ENCODE measurements at regions not wholly inside any gene's neighbourhood (a gene's known extent, or its start where the extent isn't known, plus 50 kb on each side); places are given as distances from the start of the nearest gene placed in this dataset.
"Not testable (repeated sequence)": the region's sequence is repeated elsewhere in the genome, so short reads cannot be mapped to it uniquely, and the experiment has no call there.

- no peak for TF ChIP-seq CTCF (IDR thresholded peaks at IDR 0.05)
- no peak for TF ChIP-seq NRF1 (IDR thresholded peaks at IDR 0.05; ENCODE audit: low read depth, low read length)
These were observed 355.4 kb downstream of the CDC5L start (continued) for GRCh38 chr6:44742828-44743372.

- H3K36me3 ChIP-seq (replicated peaks in 1 of 2; ENCODE audit: control insufficient read depth in 1 of 2, insufficient read depth in 2 of 2, low read length in 1 of 2); H3K79me2 ChIP-seq (ENCODE audit: insufficient read depth); H4K20me1 ChIP-seq (ENCODE audit: insufficient read depth); H3K9ac ChIP-seq; POLR2A ChIA-PET; H3K9me2 ChIP-seq; H3K27ac ChIP-seq (ENCODE audit: low read depth in 2 of 2, low read length in 1 of 2); H3K9me3 ChIP-seq; DNase-seq; H3K27me3 ChIP-seq (ENCODE audit: insufficient read depth); H3K4me2 ChIP-seq; CTCF ChIA-PET; H2AFZ ChIP-seq (ENCODE audit: low read depth); H3K4me3 ChIP-seq (ENCODE audit: low read depth in 2 of 2, low read length in 1 of 2); H3F3A ChIP-seq (replicated peaks; ENCODE audit: insufficient read depth); H3K4me1 ChIP-seq (ENCODE audit: control insufficient read depth in 1 of 2, insufficient read depth in 2 of 2, low read depth in 1 of 2, low read length in 1 of 2): not testable (repeated sequence)
- WGBS (ENCODE audit: low lambda C conversion rate) = 84% methylated on average over 18 of the region's 18 CpGs
These were observed 372.6 kb downstream of the CDC5L start for GRCh38 chr6:44760116-44760515.

DNA sequence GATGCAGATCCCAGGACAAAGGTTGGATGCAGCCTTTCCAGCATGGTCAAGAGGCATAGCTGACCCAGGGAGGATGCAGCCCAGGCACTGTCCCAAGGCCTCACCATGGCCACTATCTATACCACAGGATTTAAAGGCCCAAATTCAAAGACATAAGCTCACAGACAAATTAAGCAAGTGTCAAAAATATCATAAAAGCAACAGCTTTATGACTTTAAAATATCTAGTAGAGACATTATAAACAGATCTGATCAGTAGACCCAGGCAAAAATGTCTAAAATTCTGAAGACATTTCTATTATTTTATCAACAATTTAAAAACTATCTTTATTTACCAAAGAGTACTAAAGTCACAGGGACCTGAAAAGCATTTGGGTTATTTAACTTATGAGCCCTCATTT is 373.5 kb downstream of the CDC5L start:
- H4K20me1 ChIP-seq (ENCODE audit: insufficient read depth) = no peaks in the 10 kb centered on the region
- no peaks in the 10 kb centered on the region for H3K36me3 ChIP-seq (replicated peaks in 1 of 2; ENCODE audit: control insufficient read depth in 1 of 2, insufficient read depth in 2 of 2, low read length in 1 of 2)
- no peak overlapping the region for H2AFZ ChIP-seq (ENCODE audit: low read depth)
- ChIA-PET POLR2A (no interaction called here), CTCF (interaction anchor here (0.6 to 0.9 kb wide), 2 partner anchors 16 to 292 kb away, joined by 3 read pairs; no protein-coding TSS in a partner anchor)
- no peaks in the 10 kb centered on the region for H3K4me1 ChIP-seq (ENCODE audit: control insufficient read depth in 1 of 2, insufficient read depth in 2 of 2, low read depth in 1 of 2, low read length in 1 of 2)
- DNase-seq = no peak
- H3K79me2 ChIP-seq (ENCODE audit: insufficient read depth) = no peaks in the 10 kb centered on the region
- no peaks in the 10 kb centered on the region for H3K9me2 ChIP-seq
- H3K9me3 ChIP-seq = no peaks in the 10 kb centered on the region
- no peaks in the 10 kb centered on the region for H3F3A ChIP-seq (replicated peaks; ENCODE audit: insufficient read depth)
- no peak overlapping the region for H3K9ac ChIP-seq
- no peaks in the 10 kb centered on the region for H3K27me3 ChIP-seq (ENCODE audit: insufficient read depth)
- no peak overlapping the region for H3K4me2 ChIP-seq
- H3K27ac ChIP-seq (ENCODE audit: low read depth in 2 of 2, low read length in 1 of 2) = no peak overlapping the region
- H3K4me3 ChIP-seq (ENCODE audit: low read depth in 2 of 2, low read length in 1 of 2) = no peak overlapping the region
- no peak for TF ChIP-seq FOSL2 (IDR thresholded peaks at IDR 0.05; ENCODE audit: borderline replicate concordance, low read depth)
- no peak for TF ChIP-seq YY1 (IDR thresholded peaks at IDR 0.05; ENCODE audit: low read depth)
- no peak for TF ChIP-seq ZBTB33 (IDR thresholded peaks at IDR 0.05; ENCODE audit: borderline replicate concordance, low read depth)
- TF ChIP-seq IRF3 (IDR thresholded peaks at IDR 0.05; ENCODE audit: low read depth, low read length) = no peak
- no peak for TF ChIP-seq EP300 (IDR thresholded peaks at IDR 0.05; ENCODE audit: borderline replicate concordance in 1 of 2, low read depth in 1 of 2, low read length in 1 of 2)
- TF ChIP-seq, protein P1, sequence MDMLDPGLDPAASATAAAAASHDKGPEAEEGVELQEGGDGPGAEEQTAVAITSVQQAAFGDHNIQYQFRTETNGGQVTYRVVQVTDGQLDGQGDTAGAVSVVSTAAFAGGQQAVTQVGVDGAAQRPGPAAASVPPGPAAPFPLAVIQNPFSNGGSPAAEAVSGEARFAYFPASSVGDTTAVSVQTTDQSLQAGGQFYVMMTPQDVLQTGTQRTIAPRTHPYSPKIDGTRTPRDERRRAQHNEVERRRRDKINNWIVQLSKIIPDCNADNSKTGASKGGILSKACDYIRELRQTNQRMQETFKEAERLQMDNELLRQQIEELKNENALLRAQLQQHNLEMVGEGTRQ (IDR thresholded peaks at IDR 0.05; ENCODE audit: borderline replicate concordance, low read depth, low read length) = no peak
- no peak for TF ChIP-seq RAD21 (IDR thresholded peaks at IDR 0.05; ENCODE audit: low read length)
- no peak for TF ChIP-seq RXRA (IDR thresholded peaks at IDR 0.05; ENCODE audit: borderline replicate concordance, low read depth)
- TF ChIP-seq CHD2 (IDR thresholded peaks at IDR 0.05; ENCODE audit: low read length, partially characterized antibody) = no peak
- TF ChIP-seq GABPA (IDR thresholded peaks at IDR 0.05; ENCODE audit: low read depth) = no peak
- no peak for TF ChIP-seq TEAD4 (IDR thresholded peaks at IDR 0.05; ENCODE audit: borderline replicate concordance, insufficient read depth)
- TF ChIP-seq TCF12 (IDR thresholded peaks at IDR 0.05) = no peak
- TF ChIP-seq REST (IDR thresholded peaks at IDR 0.05; ENCODE audit: low read depth, low read length) = no peak
- TF ChIP-seq FOXJ3 (CRISPR knock-in tag; IDR thresholded peaks at IDR 0.05) = no peak
- no peak for TF ChIP-seq RCOR1 (IDR thresholded peaks at IDR 0.05; ENCODE audit: low read length)

Data from SK-N-SH (cell line).